ENCODE measurements at regions not wholly inside any gene's neighbourhood (a gene's known extent, or its start where the extent isn't known, plus 50 kb on each side); places are given as distances from the start of the nearest gene placed in this dataset.

- TF ChIP-seq TAF1 (IDR thresholded peaks at IDR 0.05; ENCODE audit: borderline replicate concordance, insufficient read depth, low read length), result no peak
- no peak for TF ChIP-seq POLR2AphosphoS5 (IDR thresholded peaks at IDR 0.05; ENCODE audit: low read depth, low read length)
- TF ChIP-seq, protein P1, sequence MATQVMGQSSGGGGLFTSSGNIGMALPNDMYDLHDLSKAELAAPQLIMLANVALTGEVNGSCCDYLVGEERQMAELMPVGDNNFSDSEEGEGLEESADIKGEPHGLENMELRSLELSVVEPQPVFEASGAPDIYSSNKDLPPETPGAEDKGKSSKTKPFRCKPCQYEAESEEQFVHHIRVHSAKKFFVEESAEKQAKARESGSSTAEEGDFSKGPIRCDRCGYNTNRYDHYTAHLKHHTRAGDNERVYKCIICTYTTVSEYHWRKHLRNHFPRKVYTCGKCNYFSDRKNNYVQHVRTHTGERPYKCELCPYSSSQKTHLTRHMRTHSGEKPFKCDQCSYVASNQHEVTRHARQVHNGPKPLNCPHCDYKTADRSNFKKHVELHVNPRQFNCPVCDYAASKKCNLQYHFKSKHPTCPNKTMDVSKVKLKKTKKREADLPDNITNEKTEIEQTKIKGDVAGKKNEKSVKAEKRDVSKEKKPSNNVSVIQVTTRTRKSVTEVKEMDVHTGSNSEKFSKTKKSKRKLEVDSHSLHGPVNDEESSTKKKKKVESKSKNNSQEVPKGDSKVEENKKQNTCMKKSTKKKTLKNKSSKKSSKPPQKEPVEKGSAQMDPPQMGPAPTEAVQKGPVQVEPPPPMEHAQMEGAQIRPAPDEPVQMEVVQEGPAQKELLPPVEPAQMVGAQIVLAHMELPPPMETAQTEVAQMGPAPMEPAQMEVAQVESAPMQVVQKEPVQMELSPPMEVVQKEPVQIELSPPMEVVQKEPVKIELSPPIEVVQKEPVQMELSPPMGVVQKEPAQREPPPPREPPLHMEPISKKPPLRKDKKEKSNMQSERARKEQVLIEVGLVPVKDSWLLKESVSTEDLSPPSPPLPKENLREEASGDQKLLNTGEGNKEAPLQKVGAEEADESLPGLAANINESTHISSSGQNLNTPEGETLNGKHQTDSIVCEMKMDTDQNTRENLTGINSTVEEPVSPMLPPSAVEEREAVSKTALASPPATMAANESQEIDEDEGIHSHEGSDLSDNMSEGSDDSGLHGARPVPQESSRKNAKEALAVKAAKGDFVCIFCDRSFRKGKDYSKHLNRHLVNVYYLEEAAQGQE (IDR thresholded peaks at IDR 0.05; ENCODE audit: insufficient read depth in 1 of 2, low read depth in 2 of 2, low read length in 2 of 2), result no peak
- TF ChIP-seq SIN3A (IDR thresholded peaks at IDR 0.05; ENCODE audit: borderline replicate concordance, insufficient read depth, low read length), result no peak
- TF ChIP-seq FOXP2 (optimal IDR thresholded peaks at IDR 0.05; ENCODE audit: borderline replicate concordance, extremely low read depth, extremely low read length, insufficient read depth), result no peak
These were observed 185.7 kb downstream of the KLF5 start for GRCh38 chr13:73244467-73244866.

All from PFSK-1 (cell line).